ENCODE measurements at regions not wholly inside any gene's neighbourhood (a gene's known extent, or its start where the extent isn't known, plus 50 kb on each side); places are given as distances from the start of the nearest gene placed in this dataset.

DNA sequence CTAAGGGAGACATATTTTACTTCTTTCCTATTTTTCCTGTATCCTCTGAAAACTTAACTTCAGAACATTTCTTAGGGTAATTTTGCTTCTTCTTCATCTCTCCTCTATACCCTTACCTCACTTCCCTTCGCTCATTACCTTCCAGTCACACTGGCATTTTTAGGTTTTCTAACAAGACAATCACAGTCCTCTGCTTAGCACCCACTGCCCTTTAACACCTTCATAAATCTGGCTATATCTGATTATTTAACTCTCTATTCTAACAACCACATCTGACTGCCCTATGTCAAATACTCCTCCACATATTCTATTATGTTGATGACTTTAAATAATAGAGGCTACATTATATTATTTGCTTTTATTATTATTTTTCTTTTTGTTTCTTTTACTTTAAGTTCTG is 1058.0 kb upstream of the CNTN5 start:
- TF ChIP-seq FOXK2 (IDR thresholded peaks at IDR 0.05) = no peak
- no peak for TF ChIP-seq ELF4 (IDR thresholded peaks at IDR 0.05)
- TF ChIP-seq BHLHE40 (IDR thresholded peaks at IDR 0.05; ENCODE audit: borderline replicate concordance) = no peak
- TF ChIP-seq LEF1 (IDR thresholded peaks at IDR 0.05; ENCODE audit: borderline replicate concordance) = no peak
- TF ChIP-seq L3MBTL2 (conservative IDR thresholded peaks at IDR 0.05) = no peak
- no peak for TF ChIP-seq ZNF384 (IDR thresholded peaks at IDR 0.05)
- no peak for TF ChIP-seq FOXM1 (IDR thresholded peaks at IDR 0.05; ENCODE audit: borderline replicate concordance)
- TF ChIP-seq, protein P1, sequence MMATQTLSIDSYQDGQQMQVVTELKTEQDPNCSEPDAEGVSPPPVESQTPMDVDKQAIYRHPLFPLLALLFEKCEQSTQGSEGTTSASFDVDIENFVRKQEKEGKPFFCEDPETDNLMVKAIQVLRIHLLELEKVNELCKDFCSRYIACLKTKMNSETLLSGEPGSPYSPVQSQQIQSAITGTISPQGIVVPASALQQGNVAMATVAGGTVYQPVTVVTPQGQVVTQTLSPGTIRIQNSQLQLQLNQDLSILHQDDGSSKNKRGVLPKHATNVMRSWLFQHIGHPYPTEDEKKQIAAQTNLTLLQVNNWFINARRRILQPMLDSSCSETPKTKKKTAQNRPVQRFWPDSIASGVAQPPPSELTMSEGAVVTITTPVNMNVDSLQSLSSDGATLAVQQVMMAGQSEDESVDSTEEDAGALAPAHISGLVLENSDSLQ (IDR thresholded peaks at IDR 0.05) = no peak
- no peak for TF ChIP-seq HDGF (IDR thresholded peaks at IDR 0.05; ENCODE audit: borderline replicate concordance)
- no peak for TF ChIP-seq CTBP1 (IDR thresholded peaks at IDR 0.05; ENCODE audit: borderline replicate concordance)
- TF ChIP-seq SUZ12 (IDR thresholded peaks at IDR 0.05) = no peak
- no peak for TF ChIP-seq SP1 (IDR thresholded peaks at IDR 0.05)
- no peak for TF ChIP-seq ARNT (IDR thresholded peaks at IDR 0.05)
- ChIA-PET CTCF (no interaction called here), POLR2A (no interaction called here)
- no peak for DNase-seq (ENCODE audit: extremely low spot score)

DNA sequence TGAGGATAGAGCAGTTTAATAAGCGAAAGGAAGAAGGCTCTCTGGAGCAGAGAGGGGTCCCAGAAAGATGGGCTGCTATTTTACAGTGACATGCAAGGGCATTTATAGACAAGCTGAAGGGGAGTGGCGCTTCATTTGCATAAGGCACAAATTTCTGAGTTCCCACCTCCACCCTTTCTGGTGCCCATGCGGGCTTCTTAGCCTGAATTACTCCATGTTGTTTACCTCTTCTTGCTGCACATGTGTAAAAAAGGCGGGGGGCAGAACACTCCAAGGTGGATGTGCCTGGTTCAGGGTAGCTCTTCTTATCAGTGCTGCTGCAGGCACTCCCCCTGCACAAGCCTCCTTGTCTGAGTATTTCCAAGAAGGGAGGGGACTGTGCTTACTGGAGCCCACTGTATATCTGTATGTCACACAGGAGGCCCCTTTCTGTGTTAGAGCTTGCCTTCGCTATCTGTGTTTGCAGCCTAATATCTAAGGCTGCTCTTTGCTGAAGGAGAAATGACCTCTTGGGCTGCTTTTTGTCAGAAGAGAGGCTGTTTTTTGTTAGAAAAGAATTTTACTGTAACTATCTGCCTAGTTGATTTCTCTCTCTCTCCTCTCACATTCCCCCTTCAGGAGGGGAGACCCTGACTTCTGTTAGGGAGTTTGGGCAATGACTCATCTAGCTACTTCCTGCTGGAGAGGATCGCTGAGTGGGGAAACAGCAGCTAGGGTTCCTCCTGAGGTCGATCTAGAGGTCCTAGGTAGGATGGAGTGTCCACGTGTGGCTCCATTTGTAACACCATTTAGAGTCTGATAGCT is 1057.0 kb upstream of the CNTN5 start:
- DNase-seq (ENCODE audit: extremely low spot score) = no peak
- TF ChIP-seq NFRKB (IDR thresholded peaks at IDR 0.05) (no peak), TARDBP (IDR thresholded peaks at IDR 0.05) (no peak), L3MBTL2 (conservative IDR thresholded peaks at IDR 0.05) (no peak), ARNT (IDR thresholded peaks at IDR 0.05) (no peak), BHLHE40 (IDR thresholded peaks at IDR 0.05; ENCODE audit: borderline replicate concordance) (no peak), SP1 (IDR thresholded peaks at IDR 0.05) (no peak), FOXA1 (IDR thresholded peaks at IDR 0.05) (no peak), CTBP1 (IDR thresholded peaks at IDR 0.05; ENCODE audit: borderline replicate concordance) (no peak), HDGF (IDR thresholded peaks at IDR 0.05; ENCODE audit: borderline replicate concordance) (no peak), ELF4 (IDR thresholded peaks at IDR 0.05) (no peak)
- POLR2A ChIA-PET = no interaction called here
- CTCF ChIA-PET = no interaction called here

DNA sequence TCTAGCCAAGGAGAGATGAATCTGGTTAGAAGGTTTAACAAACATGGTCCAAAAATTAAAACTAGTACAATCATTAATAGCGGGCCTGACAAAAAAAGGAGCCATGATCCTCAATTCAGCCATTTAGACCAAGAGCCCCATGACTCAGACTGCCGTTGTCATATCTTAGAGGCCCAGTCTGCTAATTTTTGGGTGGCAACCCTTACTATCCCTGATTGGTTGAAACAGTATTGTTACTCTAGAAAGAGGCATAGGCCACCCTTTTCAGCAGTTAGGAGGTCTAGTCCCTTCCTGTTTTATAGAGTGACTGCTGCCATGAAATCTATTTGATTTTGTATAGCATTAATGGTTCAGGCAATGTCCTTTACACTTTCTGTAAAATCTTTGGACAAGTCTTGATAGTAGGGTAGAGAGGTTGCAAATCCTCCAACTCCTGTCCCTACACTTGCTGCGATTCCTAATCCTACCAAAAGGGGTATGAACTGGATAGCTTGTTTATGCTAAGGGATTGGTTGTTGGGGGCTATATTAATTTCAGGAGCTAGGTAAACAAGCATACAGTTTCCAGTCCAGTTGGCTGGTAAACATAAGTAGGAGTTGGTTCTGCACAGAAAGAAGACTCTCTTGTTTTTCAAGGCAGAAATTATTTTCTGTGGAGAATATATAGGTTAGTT is 1056.3 kb upstream of the CNTN5 start:
- DNase-seq (ENCODE audit: extremely low spot score) = no peak
- no peak for TF ChIP-seq L3MBTL2 (conservative IDR thresholded peaks at IDR 0.05)
- no peak for TF ChIP-seq NFRKB (IDR thresholded peaks at IDR 0.05)
- TF ChIP-seq ZNF384 (IDR thresholded peaks at IDR 0.05) = no peak
- no peak for TF ChIP-seq SUZ12 (IDR thresholded peaks at IDR 0.05)
- TF ChIP-seq FOXA1 (IDR thresholded peaks at IDR 0.05) = no peak
- TF ChIP-seq LEF1 (IDR thresholded peaks at IDR 0.05; ENCODE audit: borderline replicate concordance) = no peak
- no peak for TF ChIP-seq FOXK2 (IDR thresholded peaks at IDR 0.05)
- TF ChIP-seq ARNT (IDR thresholded peaks at IDR 0.05) = no peak
- TF ChIP-seq ELF4 (IDR thresholded peaks at IDR 0.05) = no peak
- no peak for TF ChIP-seq BHLHE40 (IDR thresholded peaks at IDR 0.05; ENCODE audit: borderline replicate concordance)
- TF ChIP-seq SP1 (IDR thresholded peaks at IDR 0.05) = no peak
- no peak for TF ChIP-seq CTBP1 (IDR thresholded peaks at IDR 0.05; ENCODE audit: borderline replicate concordance)
- no peak for TF ChIP-seq HDGF (IDR thresholded peaks at IDR 0.05; ENCODE audit: borderline replicate concordance)
- TF ChIP-seq, protein P1 (IDR thresholded peaks at IDR 0.05) = no peak
- TF ChIP-seq FOXM1 (IDR thresholded peaks at IDR 0.05; ENCODE audit: borderline replicate concordance) = no peak
- no peak for TF ChIP-seq TARDBP (IDR thresholded peaks at IDR 0.05)
- ChIA-PET POLR2A (no interaction called here), CTCF (no interaction called here)

DNA sequence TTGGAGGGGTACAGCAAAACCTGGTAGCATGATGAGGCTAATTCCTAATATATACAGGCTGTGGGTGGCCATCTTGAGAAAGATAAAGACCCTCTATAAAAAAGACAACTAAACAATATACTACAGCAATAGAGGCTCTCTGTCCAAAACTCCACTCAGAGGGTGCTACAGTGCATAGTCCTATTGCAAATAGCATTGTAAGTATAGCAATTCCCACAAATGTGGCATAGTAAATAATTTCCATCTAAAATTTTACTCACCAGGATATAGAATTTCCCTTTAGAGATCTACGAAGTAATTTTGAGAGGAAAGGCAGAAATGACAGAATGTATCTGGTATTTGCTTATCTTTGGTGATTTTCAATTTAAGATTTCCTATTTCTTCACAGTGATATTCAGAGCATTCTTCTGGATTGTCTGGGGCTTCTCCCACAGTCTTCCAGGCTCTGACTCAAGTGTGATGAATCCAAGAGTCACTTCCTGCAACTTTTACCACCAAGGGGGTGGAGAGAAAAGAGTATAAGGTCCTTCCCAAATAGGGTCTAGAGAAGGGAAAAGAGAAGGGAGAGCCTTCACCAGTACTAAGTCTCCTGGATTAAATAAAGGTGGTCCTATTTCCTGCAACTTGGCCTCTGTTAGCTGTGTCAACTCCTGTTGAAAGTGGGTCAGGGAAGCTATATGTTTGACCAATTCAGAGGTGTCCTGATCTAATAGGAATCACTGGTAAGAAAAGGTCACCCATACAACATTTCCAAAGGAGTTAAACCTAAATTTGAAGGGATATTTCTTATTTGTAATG is 1054.7 kb upstream of the CNTN5 start:
- CTCF ChIA-PET = no interaction called here
- TF ChIP-seq LEF1 (IDR thresholded peaks at IDR 0.05; ENCODE audit: borderline replicate concordance) = no peak
- TF ChIP-seq FOXM1 (IDR thresholded peaks at IDR 0.05; ENCODE audit: borderline replicate concordance) = no peak
- no peak for TF ChIP-seq NFRKB (IDR thresholded peaks at IDR 0.05)
- TF ChIP-seq ZNF384 (IDR thresholded peaks at IDR 0.05) = no peak
- TF ChIP-seq L3MBTL2 (conservative IDR thresholded peaks at IDR 0.05) = no peak
- TF ChIP-seq ELF4 (IDR thresholded peaks at IDR 0.05) = no peak
- no peak for TF ChIP-seq BHLHE40 (IDR thresholded peaks at IDR 0.05; ENCODE audit: borderline replicate concordance)
- TF ChIP-seq HDGF (IDR thresholded peaks at IDR 0.05; ENCODE audit: borderline replicate concordance) = no peak
- no peak for TF ChIP-seq TARDBP (IDR thresholded peaks at IDR 0.05)
- TF ChIP-seq CTBP1 (IDR thresholded peaks at IDR 0.05; ENCODE audit: borderline replicate concordance) = no peak
- no peak for TF ChIP-seq FOXA1 (IDR thresholded peaks at IDR 0.05)
- no peak for DNase-seq (ENCODE audit: extremely low spot score)
- POLR2A ChIA-PET = no interaction called here

DNA sequence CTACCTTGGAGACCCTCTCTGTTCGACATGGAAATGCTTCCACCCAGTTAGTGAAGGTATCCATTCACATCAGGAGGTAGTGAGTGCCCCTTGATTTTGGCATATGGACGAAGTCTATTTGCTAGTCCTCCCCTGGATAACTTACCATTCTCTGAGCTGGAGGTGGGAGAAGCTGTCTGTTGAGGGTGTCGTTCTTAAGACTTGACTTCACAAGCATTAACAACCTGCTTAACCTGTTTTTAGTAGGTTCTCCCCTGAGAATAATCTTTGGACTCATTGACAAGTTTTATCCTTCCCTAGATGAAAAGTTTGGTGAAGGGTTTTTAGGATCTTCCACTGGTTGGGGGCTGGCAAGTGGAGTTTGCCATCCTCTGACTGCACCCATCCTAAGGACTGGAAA is 1053.8 kb upstream of the CNTN5 start:
- no peak for DNase-seq (ENCODE audit: extremely low spot score)
- CTCF ChIA-PET = no interaction called here
- POLR2A ChIA-PET = no interaction called here
- TF ChIP-seq ELF4 (IDR thresholded peaks at IDR 0.05) (no peak), FOXA1 (IDR thresholded peaks at IDR 0.05) (no peak), ZNF384 (IDR thresholded peaks at IDR 0.05) (no peak), FOXK2 (IDR thresholded peaks at IDR 0.05) (no peak), ARNT (IDR thresholded peaks at IDR 0.05) (no peak), L3MBTL2 (conservative IDR thresholded peaks at IDR 0.05) (no peak), HDGF (IDR thresholded peaks at IDR 0.05; ENCODE audit: borderline replicate concordance) (no peak)

DNA sequence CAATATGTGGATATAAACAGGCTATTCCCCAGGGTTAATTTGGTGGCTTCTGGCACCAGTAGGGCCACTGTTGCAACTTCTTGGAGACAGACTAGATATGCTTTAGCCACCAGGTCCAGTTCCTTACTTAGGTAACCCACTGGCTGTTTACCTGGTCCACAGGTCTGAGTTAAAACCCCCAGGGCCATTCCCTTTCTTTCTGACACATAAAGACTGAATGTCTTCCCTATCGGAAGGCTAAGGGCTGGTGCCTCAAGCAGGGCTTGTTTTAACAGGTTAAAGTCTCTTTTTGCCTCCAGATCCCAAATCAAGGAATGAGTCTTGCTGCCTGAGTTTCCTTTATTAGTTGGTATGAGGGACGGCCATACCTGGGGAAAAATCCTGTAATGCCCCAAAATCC is 1052.7 kb upstream of the CNTN5 start:
- ChIA-PET CTCF (no interaction called here), POLR2A (no interaction called here)
- TF ChIP-seq, protein P1 (IDR thresholded peaks at IDR 0.05) = no peak
- DNase-seq (ENCODE audit: extremely low spot score) = no peak
